HL-60 (cell line): ENCODE measurements at regions not wholly inside any gene's neighbourhood (a gene's known extent, or its start where the extent isn't known, plus 50 kb on each side); places are given as distances from the start of the nearest gene placed in this dataset.

Experiments used
- CTCF ChIP-seq: IDR thresholded peaks from one replicate; pipeline ENCODE4 v1.5.1; 2011; ENCODE audit warnings: low read length, control low read depth, inconsistent platforms; ENCODE audit not compliant: insufficient read depth
- POLR2AphosphoS5 ChIP-seq: IDR thresholded peaks from 2 replicates; pipeline ENCODE4 v1.6.1; 2012; ENCODE audit warnings: low read depth
- SPI1 ChIP-seq: IDR thresholded peaks from 2 replicates; pipeline ENCODE4 v1.6.1; 2012; ENCODE audit warnings: low read depth, mild to moderate bottlenecking, borderline replicate concordance

DNA sequence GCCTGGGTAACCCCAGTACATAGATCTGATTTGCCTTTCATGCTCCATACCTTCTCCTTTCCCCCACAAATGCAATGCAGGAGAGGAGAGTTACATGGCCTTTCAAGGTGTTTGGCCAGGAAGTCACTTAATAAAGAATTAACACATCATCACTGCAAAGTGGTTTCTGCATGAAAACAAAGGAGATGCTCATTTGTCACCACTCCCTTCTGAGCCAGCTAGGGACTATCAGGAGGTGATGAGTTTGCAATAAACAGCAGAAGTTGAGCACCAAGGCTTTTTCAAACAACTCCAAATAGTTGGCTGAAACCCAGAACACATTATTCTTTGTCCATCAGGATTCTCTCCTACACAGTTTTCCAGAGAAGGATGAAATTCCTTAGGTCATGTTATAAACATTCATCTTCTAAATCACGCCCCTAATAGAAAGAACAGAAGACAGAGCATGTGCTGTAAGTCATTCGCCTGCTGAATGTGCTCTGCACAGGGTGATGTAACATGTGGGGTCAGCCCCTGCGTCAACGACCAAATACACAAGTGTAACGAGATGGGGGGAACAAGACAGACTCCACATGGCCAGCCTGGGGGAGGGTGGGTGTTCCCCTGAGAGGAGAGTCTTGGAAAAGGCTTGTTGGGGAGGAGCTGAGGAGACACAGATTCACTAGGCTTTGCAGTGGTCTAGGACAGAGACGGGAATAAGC, 87.3 kb upstream of the RMDN2 start:
- TF ChIP-seq CTCF (no peak), SPI1 (no peak), POLR2AphosphoS5 (no peak)
